ENCODE measurements at regions not wholly inside any gene's neighbourhood (a gene's known extent, or its start where the extent isn't known, plus 50 kb on each side); places are given as distances from the start of the nearest gene placed in this dataset.

DNA sequence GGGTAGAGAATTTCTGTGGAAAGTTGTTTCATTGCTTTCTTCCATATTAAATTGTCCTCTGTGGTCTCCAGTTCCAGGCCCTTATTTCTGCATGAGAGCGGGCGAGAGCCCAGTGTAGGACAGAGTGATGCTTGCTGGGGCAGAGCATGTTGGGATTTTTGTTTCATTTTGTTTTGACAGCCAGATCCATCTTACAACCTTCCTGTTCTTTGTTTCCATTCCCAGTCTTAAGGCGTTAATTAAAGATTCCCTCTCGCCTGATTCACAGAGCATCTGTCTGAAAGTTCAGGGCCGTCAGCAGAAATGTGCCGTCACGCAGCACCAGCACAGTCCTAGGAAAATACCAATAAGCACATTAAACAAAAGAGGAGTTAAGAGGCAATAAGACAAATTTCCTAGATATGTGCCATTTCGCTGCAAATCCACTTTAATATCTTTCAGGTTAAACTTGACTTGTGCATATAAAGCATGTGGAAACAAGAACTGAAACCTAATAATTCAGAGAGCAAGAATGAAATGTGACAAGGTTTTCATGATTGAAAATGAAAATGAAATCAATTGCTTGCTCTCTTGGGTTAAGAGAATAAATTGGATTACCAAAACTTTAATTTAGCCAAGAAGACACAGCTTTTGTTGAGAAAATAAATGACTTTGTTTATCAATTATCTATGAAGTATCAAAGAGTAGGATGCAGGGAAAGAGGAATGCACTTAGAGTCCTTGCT, 210.7 kb upstream of the SLC10A2 start:
- TF ChIP-seq GATA3 (IDR thresholded peaks at IDR 0.05; ENCODE audit: low read depth, low read length) (no peak), GATA2 (IDR thresholded peaks at IDR 0.05; ENCODE audit: low read depth, low read length) (no peak)

All from SH-SY5Y (cell line).